GM19099 (cell line): ENCODE measurements at regions not wholly inside any gene's neighbourhood (a gene's known extent, or its start where the extent isn't known, plus 50 kb on each side); places are given as distances from the start of the nearest gene placed in this dataset.

Experiments used
- POLR2A ChIP-seq: IDR thresholded peaks from 3 replicates; pipeline ENCODE4 v1.6.1; 2011; ENCODE audit warnings: low read depth; ENCODE audit not compliant: insufficient read length; ENCODE audit errors: extremely low read depth

- no peak for TF ChIP-seq POLR2A
Observed at GRCh38 chr5:81914696-81915095, 57.1 kb upstream of the ATG10 start.

GRCh38 chr5:81912933-81913332, 58.9 kb upstream of the ATG10 start:
- no peak for TF ChIP-seq POLR2A

- TF ChIP-seq POLR2A = no peak
Observed at GRCh38 chr5:81909677-81910076, 62.1 kb upstream of the ATG10 start.

- no peak for TF ChIP-seq POLR2A
Observed at GRCh38 chr5:81908771-81909170, 63.1 kb upstream of the ATG10 start.

- no peak for TF ChIP-seq POLR2A
Observed at GRCh38 chr5:81908044-81908443, 63.8 kb upstream of the ATG10 start.

- no peak for TF ChIP-seq POLR2A
Observed at GRCh38 chr5:81907012-81907635, 64.7 kb upstream of the ATG10 start.

- TF ChIP-seq POLR2A = no peak
Observed at GRCh38 chr5:81906086-81906485, 65.7 kb upstream of the ATG10 start.

- no peak for TF ChIP-seq POLR2A
Observed at GRCh38 chr5:81904861-81905260, 67.0 kb upstream of the ATG10 start.

- TF ChIP-seq POLR2A = no peak
Observed at GRCh38 chr5:81904166-81904565, 67.7 kb upstream of the ATG10 start.

GRCh38 chr5:81901586-81901985, 70.2 kb upstream of the ATG10 start:
- TF ChIP-seq POLR2A = no peak

- TF ChIP-seq POLR2A = no peak
Observed at GRCh38 chr5:81899123-81899522, 72.7 kb upstream of the ATG10 start.

GRCh38 chr5:81898403-81898802, 73.4 kb upstream of the ATG10 start:
- TF ChIP-seq POLR2A = no peak

GRCh38 chr5:81896764-81897163, 75.1 kb upstream of the ATG10 start:
- TF ChIP-seq POLR2A = no peak

GRCh38 chr5:81895307-81895706, 76.5 kb upstream of the ATG10 start:
- TF ChIP-seq POLR2A = no peak

- no peak for TF ChIP-seq POLR2A
Observed at GRCh38 chr5:81893961-81894360, 77.9 kb upstream of the ATG10 start.

- no peak for TF ChIP-seq POLR2A
Observed at GRCh38 chr5:81884871-81885270, 87.0 kb upstream of the ATG10 start.

- TF ChIP-seq POLR2A = no peak
Observed at GRCh38 chr5:81883371-81883770, 88.5 kb upstream of the ATG10 start.

- no peak for TF ChIP-seq POLR2A
Observed at GRCh38 chr5:81881595-81881994, 90.2 kb upstream of the ATG10 start.

GRCh38 chr5:81879936-81880335, 91.9 kb upstream of the ATG10 start:
- TF ChIP-seq POLR2A = no peak
